ENCODE measurements at regions not wholly inside any gene's neighbourhood (a gene's known extent, or its start where the extent isn't known, plus 50 kb on each side); places are given as distances from the start of the nearest gene placed in this dataset.

DNA sequence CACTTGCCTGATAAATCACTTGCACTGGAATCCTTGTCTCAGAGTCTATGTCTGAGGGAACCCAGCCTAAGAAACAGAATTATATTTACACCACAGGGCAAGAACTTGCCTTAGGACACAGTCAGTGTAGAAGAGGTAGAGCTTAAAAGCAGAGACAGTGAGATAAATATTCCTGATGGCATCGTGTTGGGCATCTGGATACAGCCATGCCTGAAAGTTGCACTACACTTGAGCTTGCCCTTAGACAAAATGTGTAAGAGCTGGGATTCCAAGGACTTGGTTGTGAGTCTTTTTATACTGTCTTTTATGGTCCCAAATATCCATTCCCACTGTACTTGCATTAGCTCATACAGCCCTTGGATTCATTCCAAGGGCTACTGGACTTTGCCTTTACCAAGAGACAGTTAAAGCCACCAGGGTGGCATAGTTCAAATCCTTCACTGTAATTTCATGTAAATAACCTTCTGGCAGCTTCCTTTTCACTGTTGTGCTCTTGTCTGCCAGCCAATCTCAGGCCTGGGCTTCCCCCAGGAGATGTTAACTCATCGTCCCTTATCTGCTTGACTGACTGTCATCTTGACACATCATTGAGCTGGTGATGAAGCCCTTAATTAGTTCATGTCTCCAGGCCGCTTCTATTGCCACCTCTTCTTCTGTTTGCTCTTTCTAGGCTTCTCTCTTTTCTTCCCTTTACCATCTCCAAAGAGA is 577.9 kb upstream of the TBX3 start:
- TF ChIP-seq, protein P1, sequence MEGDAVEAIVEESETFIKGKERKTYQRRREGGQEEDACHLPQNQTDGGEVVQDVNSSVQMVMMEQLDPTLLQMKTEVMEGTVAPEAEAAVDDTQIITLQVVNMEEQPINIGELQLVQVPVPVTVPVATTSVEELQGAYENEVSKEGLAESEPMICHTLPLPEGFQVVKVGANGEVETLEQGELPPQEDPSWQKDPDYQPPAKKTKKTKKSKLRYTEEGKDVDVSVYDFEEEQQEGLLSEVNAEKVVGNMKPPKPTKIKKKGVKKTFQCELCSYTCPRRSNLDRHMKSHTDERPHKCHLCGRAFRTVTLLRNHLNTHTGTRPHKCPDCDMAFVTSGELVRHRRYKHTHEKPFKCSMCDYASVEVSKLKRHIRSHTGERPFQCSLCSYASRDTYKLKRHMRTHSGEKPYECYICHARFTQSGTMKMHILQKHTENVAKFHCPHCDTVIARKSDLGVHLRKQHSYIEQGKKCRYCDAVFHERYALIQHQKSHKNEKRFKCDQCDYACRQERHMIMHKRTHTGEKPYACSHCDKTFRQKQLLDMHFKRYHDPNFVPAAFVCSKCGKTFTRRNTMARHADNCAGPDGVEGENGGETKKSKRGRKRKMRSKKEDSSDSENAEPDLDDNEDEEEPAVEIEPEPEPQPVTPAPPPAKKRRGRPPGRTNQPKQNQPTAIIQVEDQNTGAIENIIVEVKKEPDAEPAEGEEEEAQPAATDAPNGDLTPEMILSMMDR (IDR thresholded peaks at IDR 0.05; ENCODE audit: poor library complexity) = no peak
- no peak for TF ChIP-seq EZH2 (IDR thresholded peaks at IDR 0.05; ENCODE audit: borderline replicate concordance)

All from hepatocyte (in vitro differentiated cells).